ENCODE measurements at regions not wholly inside any gene's neighbourhood (a gene's known extent, or its start where the extent isn't known, plus 50 kb on each side); places are given as distances from the start of the nearest gene placed in this dataset.

- Histone ChIP-seq H3K18ac (ENCODE audit: low read length) (no peak overlapping the region), H2BK12ac (ENCODE audit: low read length) (no peak overlapping the region), H3K4me1 (ENCODE audit: control insufficient read depth in 1 of 2, insufficient read depth in 2 of 2, low read length in 2 of 2) (no peaks in the 10 kb centered on the region), H4K8ac (ENCODE audit: low read depth, low read length) (no peak overlapping the region), H2BK5ac (ENCODE audit: low read depth, low read length, poor library complexity) (no peak overlapping the region), H2AFZ (ENCODE audit: insufficient read depth, low read length, poor library complexity) (no peak overlapping the region), H3K4ac (ENCODE audit: low read depth, low read length) (no peak overlapping the region), H3K4me2 (ENCODE audit: low read length) (no peak overlapping the region), H3K27me3 (ENCODE audit: insufficient read depth, low read length) (no peaks in the 10 kb centered on the region), H2BK120ac (ENCODE audit: insufficient read depth, low read length, poor library complexity) (no peak overlapping the region), H3K79me2 (ENCODE audit: control insufficient read depth, insufficient read depth, low read length, poor library complexity) (no peaks in the 10 kb centered on the region), H3K9me3 (ENCODE audit: insufficient read depth, low read depth, low read length) (peaks cover 10% of the 10 kb centered on the region), H3K36me3 (ENCODE audit: control insufficient read depth in 1 of 2, insufficient read depth in 2 of 2, low read length in 2 of 2) (no peaks in the 10 kb centered on the region), H3K23ac (ENCODE audit: low read length) (no peak overlapping the region), H3K14ac (ENCODE audit: low read length) (no peak overlapping the region), H4K91ac (ENCODE audit: low read depth, low read length) (no peak overlapping the region), H3K27ac (ENCODE audit: low read depth, low read length) (no peak overlapping the region), H3K4me3 (ENCODE audit: low read depth, low read length) (no peak overlapping the region), H4K12ac (ENCODE audit: low read depth, low read length) (no peak overlapping the region), H3K9ac (ENCODE audit: low read length) (no peak overlapping the region), H3K79me1 (ENCODE audit: low read length) (no peaks in the 10 kb centered on the region), H2AK5ac (ENCODE audit: low read length) (no peak overlapping the region)
- no CpG with 5 or more reads among the region's 11 CpGs for WGBS (ENCODE audit: extremely low coverage, insufficient coverage, insufficient read length)
- DNase-seq: no peak
Observed at GRCh38 chr4:3852309-3852708, 86.1 kb downstream of the ADRA2C start.

GRCh38 chr4:3852711-3853110, 86.5 kb downstream of the ADRA2C start:
- Histone ChIP-seq H3K9ac (ENCODE audit: low read length) (no peak overlapping the region), H3K79me2 (ENCODE audit: control insufficient read depth, insufficient read depth, low read length, poor library complexity) (no peaks in the 10 kb centered on the region), H4K91ac (ENCODE audit: low read depth, low read length) (no peak overlapping the region)

DNA sequence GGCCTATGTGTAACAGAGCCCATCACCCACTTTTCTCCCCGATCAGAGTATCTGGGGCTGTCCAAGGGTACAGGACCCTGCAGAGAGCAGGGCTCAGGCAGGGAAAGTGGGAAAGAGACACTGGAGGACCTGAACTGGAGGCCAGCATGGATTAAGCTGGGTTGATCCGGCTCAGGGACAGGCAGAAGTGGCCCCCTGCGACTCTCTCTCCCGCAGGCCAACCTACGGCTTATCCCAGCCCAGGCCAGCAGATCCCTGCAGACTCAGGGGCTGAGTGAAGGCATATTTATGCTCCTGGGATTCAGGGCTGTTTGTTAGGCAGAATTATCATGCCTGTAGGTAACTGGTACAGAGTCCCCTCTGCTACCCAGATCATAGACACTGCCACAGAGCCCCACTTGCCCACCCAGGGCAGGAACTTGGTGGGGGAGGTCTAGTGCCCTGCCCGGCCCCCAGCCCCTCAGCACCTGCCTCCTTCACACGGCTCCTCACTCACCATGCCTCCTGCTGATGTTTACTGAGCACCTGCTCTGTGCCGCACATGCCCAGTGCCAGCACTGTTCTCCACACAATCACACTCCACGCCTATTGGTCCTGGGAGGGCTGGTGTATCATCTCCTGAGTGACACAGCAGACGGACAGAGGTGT, 87.3 kb downstream of the ADRA2C start:
- Histone ChIP-seq H4K12ac (ENCODE audit: low read depth, low read length) (no peak overlapping the region), H3K79me2 (ENCODE audit: control insufficient read depth, insufficient read depth, low read length, poor library complexity) (no peaks in the 10 kb centered on the region), H3K4me1 (ENCODE audit: control insufficient read depth in 1 of 2, insufficient read depth in 2 of 2, low read length in 2 of 2) (no peaks in the 10 kb centered on the region), H2BK5ac (ENCODE audit: low read depth, low read length, poor library complexity) (no peak overlapping the region), H4K91ac (ENCODE audit: low read depth, low read length) (no peak overlapping the region), H3K18ac (ENCODE audit: low read length) (no peak overlapping the region), H3K27me3 (ENCODE audit: insufficient read depth, low read length) (no peaks in the 10 kb centered on the region), H2BK120ac (ENCODE audit: insufficient read depth, low read length, poor library complexity) (no peak overlapping the region), H3K14ac (ENCODE audit: low read length) (no peak overlapping the region), H3K9me3 (ENCODE audit: insufficient read depth, low read depth, low read length) (peaks cover 10% of the 10 kb centered on the region), H2BK12ac (ENCODE audit: low read length) (no peak overlapping the region), H3K23ac (ENCODE audit: low read length) (no peak overlapping the region), H2AFZ (ENCODE audit: insufficient read depth, low read length, poor library complexity) (no peak overlapping the region), H3K79me1 (ENCODE audit: low read length) (no peaks in the 10 kb centered on the region), H3K4ac (ENCODE audit: low read depth, low read length) (no peak overlapping the region), H3K4me2 (ENCODE audit: low read length) (no peak overlapping the region), H2AK5ac (ENCODE audit: low read length) (no peak overlapping the region), H3K36me3 (ENCODE audit: control insufficient read depth in 1 of 2, insufficient read depth in 2 of 2, low read length in 2 of 2) (no peaks in the 10 kb centered on the region), H3K4me3 (ENCODE audit: low read depth, low read length) (no peak overlapping the region), H3K27ac (ENCODE audit: low read depth, low read length) (no peak overlapping the region), H4K8ac (ENCODE audit: low read depth, low read length) (no peak overlapping the region), H3K9ac (ENCODE audit: low read length) (no peak overlapping the region)
- WGBS (ENCODE audit: extremely low coverage, insufficient coverage, insufficient read length): no CpG with 5 or more reads among the region's 10 CpGs
- no peak for DNase-seq

More at GRCh38 chr4:3852711-3853110, 86.5 kb downstream of the ADRA2C start:
- WGBS (ENCODE audit: extremely low coverage, insufficient coverage, insufficient read length): no CpG with 5 or more reads among the region's 3 CpGs
- no peak overlapping the region for H3K4ac ChIP-seq (ENCODE audit: low read depth, low read length)
- no peaks in the 10 kb centered on the region for H3K36me3 ChIP-seq (ENCODE audit: control insufficient read depth in 1 of 2, insufficient read depth in 2 of 2, low read length in 2 of 2)
- H3K27ac ChIP-seq (ENCODE audit: low read depth, low read length): no peak overlapping the region
- no peak overlapping the region for H2AK5ac ChIP-seq (ENCODE audit: low read length)
- H3K14ac ChIP-seq (ENCODE audit: low read length): no peak overlapping the region
- no peak overlapping the region for H3K4me2 ChIP-seq (ENCODE audit: low read length)
- H3K79me1 ChIP-seq (ENCODE audit: low read length): no peaks in the 10 kb centered on the region
- H2BK120ac ChIP-seq (ENCODE audit: insufficient read depth, low read length, poor library complexity): no peak overlapping the region
- H3K4me3 ChIP-seq (ENCODE audit: low read depth, low read length): no peak overlapping the region
- no peak overlapping the region for H3K23ac ChIP-seq (ENCODE audit: low read length)
- no peak overlapping the region for H4K8ac ChIP-seq (ENCODE audit: low read depth, low read length)
- peak; percentile 65 to 78 for DNase-seq
- no peak overlapping the region for H2BK12ac ChIP-seq (ENCODE audit: low read length)
- H3K4me1 ChIP-seq (ENCODE audit: control insufficient read depth in 1 of 2, insufficient read depth in 2 of 2, low read length in 2 of 2): no peaks in the 10 kb centered on the region
- no peak overlapping the region for H4K12ac ChIP-seq (ENCODE audit: low read depth, low read length)
- no peak overlapping the region for H2AFZ ChIP-seq (ENCODE audit: insufficient read depth, low read length, poor library complexity)
- H3K27me3 ChIP-seq (ENCODE audit: insufficient read depth, low read length): no peaks in the 10 kb centered on the region
- no peak overlapping the region for H2BK5ac ChIP-seq (ENCODE audit: low read depth, low read length, poor library complexity)
- no peak overlapping the region for H3K18ac ChIP-seq (ENCODE audit: low read length)
- H3K9me3 ChIP-seq (ENCODE audit: insufficient read depth, low read depth, low read length): peaks cover 10% of the 10 kb centered on the region

- Histone ChIP-seq H3K27ac (ENCODE audit: low read depth, low read length) (no peak overlapping the region), H2AK5ac (ENCODE audit: low read length) (no peak overlapping the region), H3K36me3 (ENCODE audit: control insufficient read depth in 1 of 2, insufficient read depth in 2 of 2, low read length in 2 of 2) (no peaks in the 10 kb centered on the region), H2BK120ac (ENCODE audit: insufficient read depth, low read length, poor library complexity) (no peak overlapping the region), H4K91ac (ENCODE audit: low read depth, low read length) (no peak overlapping the region), H3K4ac (ENCODE audit: low read depth, low read length) (no peak overlapping the region), H3K23ac (ENCODE audit: low read length) (no peak overlapping the region), H3K4me3 (ENCODE audit: low read depth, low read length) (no peak overlapping the region), H3K79me2 (ENCODE audit: control insufficient read depth, insufficient read depth, low read length, poor library complexity) (no peaks in the 10 kb centered on the region), H3K79me1 (ENCODE audit: low read length) (no peaks in the 10 kb centered on the region), H3K27me3 (ENCODE audit: insufficient read depth, low read length) (no peaks in the 10 kb centered on the region), H3K4me1 (ENCODE audit: control insufficient read depth in 1 of 2, insufficient read depth in 2 of 2, low read length in 2 of 2) (no peaks in the 10 kb centered on the region), H2AFZ (ENCODE audit: insufficient read depth, low read length, poor library complexity) (no peak overlapping the region), H3K9ac (ENCODE audit: low read length) (no peak overlapping the region), H3K18ac (ENCODE audit: low read length) (no peak overlapping the region), H4K8ac (ENCODE audit: low read depth, low read length) (no peak overlapping the region), H2BK5ac (ENCODE audit: low read depth, low read length, poor library complexity) (no peak overlapping the region), H3K9me3 (ENCODE audit: insufficient read depth, low read depth, low read length) (peaks cover 10% of the 10 kb centered on the region), H2BK12ac (ENCODE audit: low read length) (no peak overlapping the region), H3K14ac (ENCODE audit: low read length) (no peak overlapping the region), H4K12ac (ENCODE audit: low read depth, low read length) (no peak overlapping the region), H3K4me2 (ENCODE audit: low read length) (no peak overlapping the region)
- no CpG with 5 or more reads among the region's 8 CpGs for WGBS (ENCODE audit: extremely low coverage, insufficient coverage, insufficient read length)
- no peak for DNase-seq
Observed at GRCh38 chr4:3854661-3855060, 88.5 kb downstream of the ADRA2C start.

All from trophoblast cell (in vitro differentiated cells and primary cell).